GM19043 (cell line): ENCODE measurements at regions not wholly inside any gene's neighbourhood (a gene's known extent, or its start where the extent isn't known, plus 50 kb on each side); places are given as distances from the start of the nearest gene placed in this dataset.

Experiments used
- ATAC-seq: cut with Tn5 transposase; IDR thresholded peaks from one replicate; pipeline ENCODE4 v1.9.1; 2021; ENCODE audit warnings: low read depth; ENCODE audit not compliant: unreplicated experiment

DNA sequence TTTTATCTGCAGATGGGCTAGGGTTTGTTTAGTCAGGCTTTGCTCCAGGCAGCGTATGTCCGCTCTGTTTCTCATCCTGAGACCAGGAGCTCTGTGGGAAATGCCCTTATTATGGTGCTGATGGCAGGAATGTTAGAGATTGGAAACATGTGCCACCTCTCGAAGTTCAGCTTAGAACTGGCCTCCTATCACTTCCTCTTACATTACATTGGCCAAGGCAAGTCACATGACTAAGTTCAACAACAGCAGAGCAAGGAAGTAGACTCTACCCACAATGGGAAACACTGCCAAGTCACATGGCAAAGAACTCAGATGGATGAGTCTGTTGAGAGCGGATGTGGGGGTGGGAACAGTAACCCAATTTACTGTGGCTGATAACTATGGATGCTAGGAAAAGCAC lies 161.9 kb upstream of the WSCD2 start:
- ATAC-seq = no peak

DNA sequence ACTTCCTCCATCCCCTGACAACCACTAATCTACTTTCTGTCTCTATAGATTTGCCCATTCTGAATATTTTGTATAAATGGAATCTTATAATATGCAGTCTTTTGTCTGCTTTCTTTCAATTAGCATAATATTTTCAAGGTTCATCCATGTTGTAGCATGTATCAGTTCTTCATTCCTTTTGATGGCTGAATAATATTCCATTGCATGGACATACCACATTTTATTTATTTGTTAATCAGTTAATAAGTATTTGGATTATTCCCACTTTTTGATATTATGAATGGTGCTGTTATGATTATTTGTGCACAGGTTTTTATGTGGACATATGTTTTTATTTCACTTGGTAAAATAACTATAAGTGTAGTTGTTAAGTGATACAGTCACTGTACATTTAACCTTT lies 155.1 kb upstream of the WSCD2 start:
- ATAC-seq = no peak

- no peak for ATAC-seq
Observed at GRCh38 chr12:107976331-107976730, 152.8 kb upstream of the WSCD2 start.

DNA sequence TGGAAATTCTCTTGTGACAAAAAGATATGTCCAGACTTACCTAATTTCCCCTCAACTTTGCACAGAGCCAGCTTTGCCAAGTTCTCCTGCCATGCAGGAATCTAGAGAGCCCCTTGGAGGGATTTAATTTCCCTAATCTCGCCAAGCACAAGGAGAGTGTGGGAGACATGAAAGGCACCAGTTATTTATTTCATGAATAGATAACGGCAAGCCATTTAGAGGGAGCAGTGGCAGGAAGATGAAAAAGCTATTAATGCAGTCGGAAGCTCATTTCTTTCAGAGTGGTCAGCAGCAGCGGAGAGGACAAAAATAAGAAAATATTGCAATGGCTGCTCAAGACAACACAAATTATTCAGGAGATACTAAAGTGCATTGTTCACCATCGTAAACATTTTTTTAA lies 150.9 kb upstream of the WSCD2 start:
- ATAC-seq = no peak

- ATAC-seq = no peak
Observed at GRCh38 chr12:107978641-107979040, 150.4 kb upstream of the WSCD2 start.

- ATAC-seq = no peak
Observed at GRCh38 chr12:107983756-107984472, 145.2 kb upstream of the WSCD2 start.

DNA sequence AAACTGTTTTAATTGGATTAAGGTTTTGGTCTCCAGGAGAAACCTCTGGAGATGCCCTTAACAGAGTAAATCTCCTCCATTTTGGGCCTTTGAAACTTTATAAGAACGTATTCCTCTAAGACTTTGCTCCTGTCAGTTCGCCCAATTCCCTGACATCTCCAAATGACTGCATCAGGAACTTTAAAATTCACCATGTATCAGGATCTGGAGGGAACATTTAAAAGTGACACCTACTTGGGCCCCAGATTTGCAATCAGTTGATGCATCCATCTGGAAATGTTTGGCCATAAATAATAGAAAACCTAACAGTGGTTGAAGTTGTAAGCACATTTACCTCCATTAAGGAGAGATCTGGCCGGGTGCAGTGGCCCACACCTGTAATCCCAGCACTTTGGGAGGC lies 144.1 kb upstream of the WSCD2 start:
- no peak for ATAC-seq

DNA sequence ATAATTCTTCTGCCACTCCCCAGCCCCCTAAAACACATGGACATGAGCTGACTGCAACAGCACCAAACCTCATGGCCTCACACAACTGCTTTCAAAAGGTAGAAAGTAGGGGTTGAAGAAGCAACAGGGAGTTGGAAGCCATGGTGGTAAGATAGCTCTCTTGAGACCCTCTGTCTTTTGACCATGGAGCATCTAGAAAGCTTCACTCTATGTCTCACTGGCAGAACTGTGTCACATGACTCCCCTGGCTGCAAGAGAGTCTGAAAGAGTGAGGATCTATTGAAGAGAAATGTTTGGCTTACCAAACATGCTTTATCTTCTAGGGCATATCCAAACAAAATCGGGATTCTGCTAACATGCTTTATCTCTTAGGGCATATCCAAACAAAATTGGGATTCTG lies 142.9 kb upstream of the WSCD2 start:
- no peak for ATAC-seq

DNA sequence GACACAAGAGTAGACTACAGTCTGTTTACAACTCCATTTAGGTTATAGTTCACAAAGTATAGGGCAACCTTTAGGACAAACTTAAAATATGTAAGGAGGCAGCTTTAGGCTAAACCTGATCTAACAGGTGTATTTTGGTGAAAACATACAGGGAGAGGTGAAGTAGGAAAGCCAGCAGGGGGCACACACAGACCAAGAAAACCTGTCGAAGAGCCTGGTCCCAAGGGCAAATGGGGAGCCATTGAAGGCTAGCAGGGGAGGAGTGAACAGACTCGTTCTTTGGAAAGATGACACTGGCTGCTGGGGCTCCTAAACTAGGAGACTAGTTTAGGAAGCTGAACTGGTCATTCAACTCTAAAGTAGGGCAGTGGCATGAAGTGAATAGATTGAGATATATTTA lies 138.8 kb upstream of the WSCD2 start:
- ATAC-seq = no peak

DNA sequence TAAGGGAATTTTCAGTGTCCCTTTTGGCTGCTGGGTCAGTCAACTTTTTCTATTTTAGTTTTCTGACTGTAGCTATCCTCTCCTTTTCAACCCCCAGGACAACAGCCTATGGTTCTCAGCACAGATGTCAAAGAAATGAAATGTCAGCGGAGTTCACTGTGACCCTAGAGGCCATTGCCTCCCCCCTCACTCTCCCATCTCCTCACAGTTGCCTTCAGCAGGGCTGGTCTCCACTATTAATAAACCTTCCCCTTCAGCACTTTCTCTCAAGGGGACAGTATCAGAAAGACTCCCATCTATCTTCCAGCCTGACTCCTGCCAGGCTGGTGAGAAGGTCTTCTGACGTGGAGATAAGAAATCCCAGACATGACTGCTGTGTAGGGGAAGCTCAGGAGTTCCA lies 137.1 kb upstream of the WSCD2 start:
- no peak for ATAC-seq

DNA sequence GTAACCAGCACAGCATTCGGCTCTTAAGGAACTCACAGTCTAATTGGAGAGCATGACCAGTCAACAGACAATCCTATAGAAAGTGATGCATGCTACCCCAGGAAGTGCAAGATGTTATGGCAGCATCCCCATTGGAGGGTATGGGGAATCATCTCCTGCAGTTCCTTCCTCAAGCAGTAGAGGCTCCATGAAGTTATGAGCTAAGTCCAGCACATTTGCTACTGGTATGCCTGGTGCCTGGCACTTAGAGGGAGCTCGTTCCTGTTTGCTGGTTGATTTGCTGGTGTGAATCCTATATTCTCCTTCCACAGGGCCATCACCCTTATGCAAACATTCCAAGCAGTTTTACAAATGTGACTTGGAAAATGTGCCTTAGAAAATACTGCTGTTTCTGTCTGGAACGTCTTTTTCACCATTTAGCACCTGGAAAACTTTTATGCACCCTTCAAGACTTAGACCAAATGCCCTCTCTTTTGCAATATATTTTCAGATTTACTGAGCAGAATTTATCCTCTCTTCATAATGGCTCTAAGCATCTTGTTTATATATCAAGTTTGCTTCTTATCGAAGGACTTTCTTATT lies 136.1 kb upstream of the WSCD2 start:
- ATAC-seq = no peak

- no peak for ATAC-seq
Observed at GRCh38 chr12:107998863-107999262, 130.2 kb upstream of the WSCD2 start.

DNA sequence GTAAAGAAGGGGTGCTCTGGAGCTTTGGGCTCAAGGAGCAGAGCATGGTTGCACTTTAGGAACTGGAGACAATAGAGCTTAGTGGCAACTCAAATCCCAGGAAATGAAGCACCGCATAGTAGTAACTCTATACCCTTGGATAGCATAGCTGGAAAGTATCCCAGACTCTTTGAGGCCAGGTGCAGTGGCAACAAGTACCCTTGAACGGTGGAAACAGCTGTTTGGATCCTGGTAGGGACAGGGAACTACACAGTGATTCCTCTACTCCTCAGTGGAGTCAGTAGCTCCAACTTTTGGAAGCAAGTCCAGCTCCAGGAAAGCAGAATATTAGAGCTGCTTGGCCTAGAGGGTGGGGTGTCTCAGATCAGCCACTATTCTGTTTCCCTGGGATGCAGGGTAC lies 129.0 kb upstream of the WSCD2 start:
- ATAC-seq = no peak

- ATAC-seq = no peak
Observed at GRCh38 chr12:108004319-108004718, 124.8 kb upstream of the WSCD2 start.

DNA sequence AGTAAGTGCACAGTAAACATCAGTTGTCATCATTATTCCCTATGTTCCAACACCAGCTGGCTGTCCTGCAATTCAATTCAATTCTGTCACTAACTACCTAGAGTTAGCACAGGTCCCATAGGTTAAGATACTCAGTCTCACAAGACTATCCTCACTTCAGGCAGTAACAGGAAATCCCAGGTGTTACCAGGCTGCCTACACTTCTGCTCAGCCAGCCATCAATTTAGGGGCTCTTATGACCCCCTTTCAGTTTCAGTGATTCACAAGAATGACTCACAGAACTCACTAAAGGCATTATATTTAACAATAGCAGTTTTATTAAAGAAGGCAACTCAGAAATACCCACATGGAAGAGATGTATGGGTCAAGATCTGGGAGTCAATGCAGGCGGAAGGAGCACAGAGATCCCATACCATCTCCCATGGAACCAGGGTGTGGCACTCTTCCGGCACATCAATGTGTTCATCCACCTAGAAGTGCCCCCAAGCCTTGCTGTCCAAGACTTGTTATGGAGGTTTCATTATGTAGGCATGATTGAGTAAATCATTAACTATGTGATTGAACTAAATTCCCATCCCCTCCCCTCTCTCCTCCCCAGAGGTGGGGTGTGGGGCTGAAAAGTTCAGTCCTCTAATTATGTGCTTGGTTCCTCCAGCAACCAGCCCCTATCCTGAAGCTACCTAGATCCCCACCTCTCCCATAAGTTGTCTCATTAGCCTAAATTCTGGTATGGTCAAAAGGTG lies 120.8 kb upstream of the WSCD2 start:
- no peak for ATAC-seq

DNA sequence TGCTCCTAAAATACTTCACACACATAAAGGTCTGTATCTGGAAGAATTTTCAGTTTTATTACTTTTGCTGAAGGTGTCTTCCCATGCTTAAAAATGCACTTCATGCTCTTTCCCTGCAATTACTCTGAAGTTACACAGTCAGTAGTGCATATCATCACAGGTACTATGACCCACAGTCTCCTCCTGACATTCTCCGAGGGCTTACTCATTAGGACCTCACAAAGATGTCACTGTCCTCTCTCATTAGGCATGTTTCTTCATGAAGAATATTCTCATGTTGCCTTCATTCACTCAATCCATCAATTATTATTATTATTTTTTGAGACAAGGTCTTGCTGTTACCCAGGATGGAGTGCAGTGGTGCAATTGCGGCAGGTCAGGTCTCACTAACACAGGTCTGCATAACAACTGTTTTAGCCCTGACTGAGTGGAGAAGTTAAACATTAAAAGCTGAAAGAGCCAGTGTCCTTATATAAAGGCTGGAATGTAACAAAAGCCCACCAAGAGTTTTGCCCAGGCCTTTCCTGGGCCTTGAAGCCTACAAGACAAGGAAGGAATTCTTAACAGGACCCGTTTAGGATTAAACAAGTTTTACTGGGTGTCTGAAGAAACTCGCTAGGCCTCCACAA lies 119.5 kb upstream of the WSCD2 start:
- no peak for ATAC-seq

GRCh38 chr12:108016022-108016564 lies 113.0 kb upstream of the WSCD2 start:
- ATAC-seq = no peak

DNA sequence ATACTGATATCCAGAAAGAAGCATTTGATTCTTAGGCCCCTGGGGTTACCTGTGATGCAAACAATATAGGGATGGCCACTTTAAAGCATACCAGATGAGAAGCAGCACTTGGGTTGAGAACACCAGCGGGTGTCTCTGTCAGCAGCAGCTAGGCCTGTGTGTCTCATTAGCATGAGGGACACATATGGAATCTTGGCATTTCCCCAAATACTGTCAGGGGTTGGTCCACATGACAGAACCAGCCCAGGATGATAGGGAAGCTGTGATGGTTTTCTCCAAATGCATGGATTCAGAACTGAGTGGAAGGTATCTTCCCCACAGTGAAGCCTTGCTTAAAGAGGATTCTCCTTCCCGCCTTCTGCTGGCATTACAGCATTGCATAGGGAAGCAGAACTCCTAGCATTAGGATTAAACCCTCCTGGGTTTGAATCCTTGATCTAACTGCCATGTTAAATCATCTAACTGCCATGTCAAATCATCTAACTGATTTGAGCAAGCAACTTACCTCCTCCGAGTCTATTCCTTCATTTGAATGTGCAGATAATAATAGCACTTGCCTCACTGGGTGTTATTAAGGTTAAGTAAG lies 111.5 kb upstream of the WSCD2 start:
- ATAC-seq = no peak

DNA sequence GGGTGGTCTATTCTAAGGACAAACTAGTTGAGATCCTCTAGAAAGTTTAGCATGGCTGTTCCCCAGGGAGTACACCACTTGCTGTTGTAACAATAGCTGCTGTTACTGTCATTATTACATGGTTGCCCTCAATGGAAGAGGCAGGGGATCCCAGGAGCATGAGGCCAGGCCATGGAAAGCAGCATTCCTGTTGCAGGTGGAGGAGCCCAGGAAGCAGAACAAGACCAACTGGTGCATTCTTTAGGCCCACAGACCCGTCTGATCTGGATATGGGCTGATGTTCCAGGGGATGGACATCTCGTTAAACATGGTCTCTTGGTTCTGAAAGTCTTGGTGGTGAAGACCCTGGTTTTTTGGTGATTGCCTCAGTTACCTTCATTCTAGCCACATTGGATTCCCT lies 109.2 kb upstream of the WSCD2 start:
- no peak for ATAC-seq

DNA sequence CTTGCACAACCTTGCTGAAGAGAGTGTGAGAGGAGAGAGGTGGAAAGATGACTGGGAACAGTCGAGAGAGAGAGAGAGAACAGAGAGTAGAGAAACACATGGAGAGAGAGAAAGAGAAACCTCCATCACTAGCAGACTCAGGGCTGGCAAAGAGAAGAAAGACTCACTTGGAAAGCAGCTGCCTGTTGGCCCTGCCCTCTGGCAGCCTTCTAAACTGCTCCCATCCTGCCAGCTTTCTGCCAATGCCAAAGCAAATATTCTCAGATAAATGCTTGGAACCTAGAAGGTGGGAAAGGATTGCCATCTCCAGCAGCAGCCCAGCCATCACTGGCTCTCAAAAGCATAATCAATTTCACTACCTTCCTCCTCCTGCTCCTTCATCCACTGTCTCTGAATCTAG lies 107.9 kb upstream of the WSCD2 start:
- ATAC-seq = no peak

GRCh38 chr12:108021949-108022522 lies 107.1 kb upstream of the WSCD2 start:
- ATAC-seq = no peak
